ENCODE measurements at regions not wholly inside any gene's neighbourhood (a gene's known extent, or its start where the extent isn't known, plus 50 kb on each side); places are given as distances from the start of the nearest gene placed in this dataset.
A peak's percentile ranks its signal among the peaks of the same experiment; 100 is the strongest.

DNA sequence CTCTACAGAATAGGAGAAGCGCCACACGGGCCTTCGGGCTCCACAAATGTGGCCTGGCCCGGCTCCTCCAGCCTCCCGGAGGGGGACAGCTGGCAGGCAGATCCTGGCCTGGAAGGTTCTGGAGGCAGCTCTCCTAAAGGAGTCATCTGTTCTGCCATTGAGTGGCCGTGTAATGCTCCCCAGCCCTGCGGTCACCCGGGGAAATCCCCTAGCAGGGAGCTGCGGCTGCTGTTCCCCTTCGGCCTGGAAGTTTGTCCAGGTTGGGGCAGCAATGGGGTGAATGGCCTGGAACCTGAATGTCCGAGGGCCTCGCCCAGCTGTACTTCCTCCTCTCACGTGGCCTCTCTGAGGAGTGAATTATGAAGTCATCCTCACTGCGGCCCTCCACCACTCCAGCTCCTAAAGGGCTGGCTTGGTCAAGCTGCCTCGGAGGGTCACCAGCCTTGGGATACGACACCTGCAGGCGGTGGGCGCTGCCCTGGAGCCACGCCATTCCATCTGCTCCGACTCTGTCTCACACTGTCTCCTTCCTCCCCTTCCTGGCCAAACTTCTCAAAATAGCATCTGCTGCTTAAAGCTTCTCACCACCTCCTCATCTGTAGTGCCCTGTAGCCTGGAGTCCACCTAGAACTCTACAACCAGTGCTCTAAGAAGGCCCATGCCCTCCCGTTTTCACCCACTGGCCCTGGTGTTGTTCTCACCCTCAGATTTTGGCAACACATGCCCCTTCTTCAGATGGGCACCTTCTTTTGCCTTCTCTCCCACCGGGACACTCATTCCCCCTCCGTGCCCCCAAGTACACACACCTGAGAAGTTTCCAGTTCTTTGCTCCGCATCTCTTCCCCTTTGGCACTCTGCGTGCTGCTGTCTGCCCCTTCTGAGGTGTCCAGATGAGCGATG lies 54.4 kb upstream of the TMPRSS2 start:
- no peak for DNase-seq

DNA sequence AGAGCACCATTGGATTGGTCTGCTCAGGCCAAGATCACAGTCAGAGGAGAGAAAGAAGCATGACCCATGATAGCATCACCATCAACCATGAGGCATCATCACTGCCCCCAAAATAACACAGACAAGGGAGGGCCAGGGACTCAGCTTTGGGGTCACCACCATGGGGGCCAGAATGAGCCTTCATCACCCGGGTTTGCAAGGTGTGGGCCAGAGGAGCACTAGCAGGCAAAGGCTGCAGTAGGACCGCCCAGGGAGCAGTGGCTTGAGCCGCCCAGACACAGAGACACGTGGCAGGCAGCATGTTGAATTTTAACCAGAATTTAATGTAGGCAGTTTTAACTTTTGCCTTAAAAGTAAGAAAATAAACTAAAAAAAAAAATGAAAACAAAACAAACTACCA lies 53.7 kb upstream of the TMPRSS2 start:
- no peak for DNase-seq

DNA sequence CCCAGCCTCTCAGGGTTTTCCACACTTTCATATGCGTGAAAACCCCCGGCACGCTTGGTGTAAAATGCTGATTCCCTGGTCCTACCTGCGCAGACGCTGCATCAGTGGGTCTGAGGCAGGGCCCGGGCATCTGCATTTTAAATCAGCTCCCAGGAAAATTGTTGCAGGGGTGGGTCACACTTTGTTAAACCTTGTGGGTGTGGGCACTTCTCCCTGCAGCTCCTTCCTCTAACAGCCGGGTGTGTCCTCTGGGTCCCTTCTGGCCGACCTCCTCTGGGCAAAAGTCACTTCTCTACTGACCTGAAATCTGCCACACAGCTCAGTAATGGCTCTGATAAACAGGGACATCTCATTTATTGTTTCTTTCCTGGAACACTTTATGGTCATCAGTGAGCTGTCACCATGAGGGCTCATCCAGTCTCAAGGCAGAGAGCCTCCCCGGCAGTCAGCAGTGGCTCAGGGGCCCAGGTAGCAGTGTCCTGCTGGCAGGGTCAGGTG lies 52.8 kb upstream of the TMPRSS2 start:
- DNase-seq, result no peak

DNA sequence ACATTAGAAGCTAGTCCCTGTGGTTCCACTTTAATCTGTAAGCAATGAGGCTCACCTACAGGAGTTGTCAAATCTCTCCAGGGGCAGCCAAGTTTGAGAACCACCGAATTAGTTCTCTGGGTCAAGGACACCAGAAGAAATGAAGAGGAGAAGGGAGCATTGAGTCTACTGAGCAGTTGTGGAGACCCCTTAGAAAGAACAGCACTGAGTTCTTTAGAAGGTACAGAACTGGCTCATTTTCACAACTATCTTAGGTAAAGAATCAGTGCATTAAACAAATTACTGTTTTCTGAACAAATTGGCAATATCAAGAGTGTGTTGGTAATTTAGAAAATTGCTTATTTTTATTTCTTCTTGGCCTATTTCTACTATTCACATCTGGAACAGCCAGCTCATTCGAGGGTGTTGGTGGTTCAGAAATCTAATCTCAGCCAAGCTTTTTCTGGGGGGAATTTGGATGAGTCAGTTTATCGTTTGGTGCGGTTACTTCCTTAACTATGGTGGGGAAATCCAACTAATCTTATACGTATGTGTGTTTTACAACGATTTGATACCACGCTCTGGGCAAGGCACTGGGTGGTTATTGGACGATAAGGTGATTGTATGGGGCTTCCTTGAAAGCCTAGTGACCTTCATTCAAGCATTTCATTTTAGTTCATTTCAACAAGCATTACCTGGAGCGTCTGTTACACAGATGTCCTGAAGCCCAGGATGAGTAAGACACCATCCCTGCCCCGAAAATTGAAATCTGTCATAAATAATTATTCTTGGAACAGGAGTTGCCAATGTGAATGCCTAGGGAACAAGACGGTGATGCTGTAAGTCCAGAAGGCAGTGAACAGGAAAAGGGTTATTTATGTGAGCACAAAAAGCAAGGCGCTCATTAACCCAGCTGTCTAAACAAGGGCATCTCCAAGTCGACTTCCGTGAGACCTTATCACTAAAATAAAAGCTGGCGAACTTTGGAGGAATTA lies 52.0 kb upstream of the TMPRSS2 start:
- peak in 1 of 5 donors; percentile 67 for DNase-seq

DNA sequence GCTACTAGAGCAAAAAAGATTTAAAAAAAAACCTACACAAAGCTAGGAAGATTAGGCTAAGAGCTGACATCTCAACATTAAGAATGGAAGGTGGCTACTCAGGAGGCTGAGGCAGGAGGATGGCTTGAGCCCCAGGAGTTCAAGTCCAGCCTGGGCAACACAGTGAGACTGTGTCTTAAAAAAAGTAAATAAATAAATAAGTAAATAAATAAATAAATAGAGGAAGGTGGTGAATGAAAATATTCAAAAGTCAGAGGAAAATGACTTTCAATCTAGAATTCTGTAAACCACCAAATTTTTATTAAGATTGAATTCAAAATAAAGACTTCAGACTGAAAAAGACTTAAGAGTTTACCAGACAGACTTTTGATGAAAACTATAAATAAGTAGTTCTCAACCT lies 50.9 kb upstream of the TMPRSS2 start:
- DNase-seq, result no peak

DNA sequence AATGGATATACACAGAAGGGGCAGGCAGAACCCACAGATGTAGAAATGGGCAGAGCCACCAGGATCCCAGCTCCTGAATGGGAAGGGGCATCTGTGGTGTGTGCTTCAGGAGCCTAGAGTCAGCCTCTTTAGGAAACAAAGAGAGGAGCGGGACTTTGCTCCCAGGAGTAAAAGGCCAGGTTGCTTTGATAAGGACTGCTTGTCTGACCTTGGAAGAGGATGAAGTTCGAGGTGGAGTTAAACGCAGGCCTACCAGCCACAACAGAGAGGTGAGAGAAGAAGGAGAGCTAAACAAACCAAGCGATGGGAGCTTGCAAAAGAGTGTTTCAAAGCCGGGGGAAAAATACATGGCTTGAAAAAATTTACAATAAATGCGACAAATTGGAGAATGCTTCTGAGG lies 49.9 kb upstream of the TMPRSS2 start:
- no peak for DNase-seq
